Colonic mucosa (tissue), 4 donors: ENCODE measurements at regions not wholly inside any gene's neighbourhood (a gene's known extent, or its start where the extent isn't known, plus 50 kb on each side); places are given as distances from the start of the nearest gene placed in this dataset.
"Not testable (repeated sequence)": the region's sequence is repeated elsewhere in the genome, so short reads cannot be mapped to it uniquely, and the experiment has no call there.

Experiments
- DNase-seq: peaks from one replicate; pipeline ENCODE4 v3.0.0-alpha.2; 2020
- H3K27ac ChIP-seq: fragments of 200-600 bp; one replicate; pipeline ENCODE4 v1.8.0; 2021
- H3K27me3 ChIP-seq: fragments of 200-600 bp; one replicate; pipeline ENCODE4 v1.8.0; 2021
- H3K36me3 ChIP-seq: fragments of 200-600 bp; one replicate; pipeline ENCODE4 v1.8.0; 2021
- H3K4me1 ChIP-seq: fragments of 200-600 bp; one replicate; pipeline ENCODE4 v1.8.0; 2021; ENCODE audit warnings: mild to moderate bottlenecking
- H3K4me3 ChIP-seq: fragments of 200-600 bp; one replicate; pipeline ENCODE4 v1.8.0; 2021
- H3K9ac ChIP-seq, 2 donors: one replicate each; pipeline ENCODE4 v1.7.0; 2013; ENCODE audit warnings: control low read depth in 2 of 2, low read depth in 2 of 2, low read length in 2 of 2
- H3K9me3 ChIP-seq: fragments of 200-600 bp; one replicate; pipeline ENCODE4 v1.8.0; 2021
- intact Hi-C: fragments of 100-400 bp; cut with DNase I; formaldehyde crosslinking; loops from one replicate; pipeline ENCODE4 v1.14.1; 2022
- TF ChIP-seq, protein P1 (sequence below): fragments of 200-600 bp; IDR thresholded peaks from one replicate; pipeline ENCODE4 v1.8.0; 2022; ENCODE audit warnings: antibody characterized with exemption, mild to moderate bottlenecking
- donor health status: healthy.
- donor health status: DM: no; HTN: no; CAD: no.
- donor health status: DM: no; HTN: no; CAD: no.

DNA sequence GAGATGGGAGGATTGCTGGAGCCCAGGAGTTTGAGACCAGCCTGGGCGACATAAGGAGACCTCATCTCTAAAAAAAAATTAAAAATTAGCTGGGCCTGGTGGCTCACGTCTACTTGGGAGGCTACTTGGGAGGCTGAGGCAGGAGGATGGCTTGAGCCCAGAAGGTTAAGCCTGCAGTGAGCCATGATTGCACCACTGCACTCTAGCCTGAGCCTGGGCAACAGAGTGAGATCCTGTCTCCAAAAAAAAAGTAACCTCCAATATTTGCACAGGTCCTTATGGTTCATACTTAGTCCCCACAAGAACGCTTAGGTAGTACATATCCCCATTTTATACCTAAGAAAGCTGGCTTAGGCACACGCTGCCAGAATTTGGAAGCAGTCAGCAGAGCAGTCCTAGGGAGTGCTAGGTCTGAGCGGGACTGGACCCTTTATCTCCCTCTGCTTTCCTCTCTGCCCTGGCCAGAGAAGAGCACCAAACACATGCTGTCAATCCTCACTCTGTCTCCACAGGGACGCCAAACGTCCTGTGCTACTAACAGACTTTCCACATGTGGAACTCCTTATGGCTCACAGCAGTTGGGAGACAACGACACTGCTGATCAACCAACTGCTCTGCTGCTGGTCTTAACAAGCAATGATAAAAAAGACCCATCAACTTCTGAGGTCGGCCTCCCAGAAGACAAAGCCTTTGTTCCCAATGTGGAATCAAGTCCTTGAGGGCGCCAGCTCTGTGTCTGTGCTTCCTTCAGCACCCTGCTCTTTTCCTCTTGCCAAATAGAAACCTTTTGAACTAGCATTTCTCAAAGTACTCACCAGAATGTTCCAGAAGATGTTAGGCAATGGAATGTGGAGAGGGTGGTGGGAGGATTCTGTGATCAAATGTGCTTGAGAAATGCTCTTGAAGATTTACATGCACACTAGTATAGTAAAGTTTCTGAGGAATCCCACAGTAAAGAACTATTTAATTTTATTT, 226.3 kb upstream of the DTNBP1 start:
- H3K9ac ChIP-seq: no peak overlapping the region
- no peaks in the 10 kb centered on the region for H3K36me3 ChIP-seq
- DNase-seq: no peak
- intact Hi-C loops: no loop called here
- H3K27ac ChIP-seq: no peak overlapping the region
- H3K4me1 ChIP-seq: no peaks in the 10 kb centered on the region
- H3K4me3 ChIP-seq: no peak overlapping the region
- TF ChIP-seq, protein P1, sequence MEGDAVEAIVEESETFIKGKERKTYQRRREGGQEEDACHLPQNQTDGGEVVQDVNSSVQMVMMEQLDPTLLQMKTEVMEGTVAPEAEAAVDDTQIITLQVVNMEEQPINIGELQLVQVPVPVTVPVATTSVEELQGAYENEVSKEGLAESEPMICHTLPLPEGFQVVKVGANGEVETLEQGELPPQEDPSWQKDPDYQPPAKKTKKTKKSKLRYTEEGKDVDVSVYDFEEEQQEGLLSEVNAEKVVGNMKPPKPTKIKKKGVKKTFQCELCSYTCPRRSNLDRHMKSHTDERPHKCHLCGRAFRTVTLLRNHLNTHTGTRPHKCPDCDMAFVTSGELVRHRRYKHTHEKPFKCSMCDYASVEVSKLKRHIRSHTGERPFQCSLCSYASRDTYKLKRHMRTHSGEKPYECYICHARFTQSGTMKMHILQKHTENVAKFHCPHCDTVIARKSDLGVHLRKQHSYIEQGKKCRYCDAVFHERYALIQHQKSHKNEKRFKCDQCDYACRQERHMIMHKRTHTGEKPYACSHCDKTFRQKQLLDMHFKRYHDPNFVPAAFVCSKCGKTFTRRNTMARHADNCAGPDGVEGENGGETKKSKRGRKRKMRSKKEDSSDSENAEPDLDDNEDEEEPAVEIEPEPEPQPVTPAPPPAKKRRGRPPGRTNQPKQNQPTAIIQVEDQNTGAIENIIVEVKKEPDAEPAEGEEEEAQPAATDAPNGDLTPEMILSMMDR: no peak
- no peaks in the 10 kb centered on the region for H3K27me3 ChIP-seq
- no peaks in the 10 kb centered on the region for H3K9me3 ChIP-seq

DNA sequence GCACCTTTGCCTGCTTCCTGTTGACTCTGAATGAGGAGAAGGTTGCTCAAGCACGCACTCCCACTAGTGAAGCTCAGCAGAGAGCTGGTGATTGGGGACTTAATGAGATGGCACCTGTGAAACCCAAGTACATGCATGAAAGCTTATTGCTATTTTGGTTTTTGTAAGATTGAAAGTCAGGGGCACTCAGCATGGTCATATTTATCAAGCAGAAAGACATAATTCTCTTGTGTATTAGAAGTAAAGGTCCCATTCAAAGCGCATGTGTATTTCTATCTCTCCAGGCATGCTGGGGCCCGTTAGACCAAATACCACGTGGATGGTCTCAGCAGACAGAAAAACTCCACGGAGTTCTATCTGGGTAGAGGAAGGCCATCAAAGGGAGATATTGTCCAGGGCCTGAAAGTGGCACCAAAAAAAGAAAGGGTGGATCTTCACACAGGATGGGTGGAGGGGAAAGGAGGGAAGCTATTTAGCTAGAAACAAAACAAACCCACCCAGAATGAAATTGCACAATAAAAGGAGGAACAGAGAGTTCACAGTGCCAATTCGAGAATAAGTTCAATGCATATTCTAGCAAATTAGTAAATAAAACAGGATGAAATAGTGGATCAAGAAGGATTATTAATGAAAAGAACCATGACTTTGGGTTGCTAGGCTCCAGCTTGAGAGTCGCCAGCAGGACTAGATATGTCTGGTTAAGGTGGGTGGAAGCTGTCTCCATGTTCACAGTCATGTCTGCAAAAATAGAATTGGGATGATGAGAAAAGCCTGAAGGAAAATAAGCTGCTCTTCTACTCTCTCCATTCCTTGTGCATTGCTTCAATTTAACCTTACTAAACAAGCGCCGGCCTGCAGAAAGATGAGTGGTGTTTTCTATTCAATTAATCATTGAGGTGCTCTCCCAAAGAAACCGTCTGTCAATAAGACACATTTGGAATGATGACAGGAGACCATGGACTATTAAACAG, 224.9 kb upstream of the DTNBP1 start:
- DNase-seq: no peak
- H3K36me3 ChIP-seq: no peaks in the 10 kb centered on the region
- no peak overlapping the region for H3K4me3 ChIP-seq
- H3K27ac ChIP-seq: no peak overlapping the region
- intact Hi-C loops: no loop called here
- no peak overlapping the region for H3K9ac ChIP-seq
- no peaks in the 10 kb centered on the region for H3K9me3 ChIP-seq
- TF ChIP-seq, protein P1: no peak
- no peaks in the 10 kb centered on the region for H3K4me1 ChIP-seq
- H3K27me3 ChIP-seq: no peaks in the 10 kb centered on the region

DNA sequence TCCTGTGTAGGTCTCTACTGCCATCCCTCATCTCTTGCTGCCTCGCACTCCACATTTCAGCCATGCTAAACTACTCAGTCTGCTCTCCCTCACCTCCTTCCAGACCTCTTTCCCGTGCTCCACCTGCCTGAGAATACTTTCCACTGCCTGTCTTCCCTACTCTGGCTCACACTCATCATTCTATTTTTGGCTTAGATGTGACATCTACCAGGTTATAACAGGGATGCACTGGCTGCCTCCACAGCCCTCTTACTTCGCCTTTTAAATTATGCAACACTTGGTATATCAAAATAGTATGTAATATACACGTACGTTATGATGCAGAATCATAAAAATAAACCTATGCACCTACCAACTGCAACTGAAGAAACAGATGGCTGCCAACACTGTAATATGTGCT, 222.8 kb upstream of the DTNBP1 start:
- intact Hi-C loops: no loop called here
- Histone ChIP-seq H3K9ac (no peak overlapping the region), H3K36me3 (no peaks in the 10 kb centered on the region), H3K4me3 (no peak overlapping the region), H3K4me1 (no peaks in the 10 kb centered on the region), H3K27ac (no peak overlapping the region), H3K27me3 (no peaks in the 10 kb centered on the region), H3K9me3 (no peaks in the 10 kb centered on the region)
- no peak for DNase-seq
- TF ChIP-seq, protein P1: no peak

DNA sequence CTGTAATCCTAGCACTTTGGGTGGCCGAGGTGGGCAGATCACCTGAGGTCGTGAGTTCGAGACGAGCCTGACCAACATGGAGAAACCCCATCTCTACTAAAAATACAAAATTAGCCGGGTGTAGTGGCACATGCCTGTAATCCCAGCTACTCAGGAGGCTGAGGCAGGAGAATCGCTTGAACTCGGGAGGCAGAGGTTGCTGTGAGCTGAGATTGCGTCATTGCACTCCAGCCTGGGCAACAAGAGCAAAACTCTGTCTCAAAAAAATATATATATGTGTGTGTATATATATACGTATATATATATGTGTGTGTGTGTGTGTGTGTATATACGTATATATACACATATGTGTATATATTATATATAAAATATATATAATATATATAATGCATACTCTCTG, 220.8 kb upstream of the DTNBP1 start:
- H3K4me1 ChIP-seq, H3K9ac ChIP-seq, H3K27me3 ChIP-seq, DNase-seq, intact Hi-C loops, H3K9me3 ChIP-seq, H3K36me3 ChIP-seq, H3K4me3 ChIP-seq, H3K27ac ChIP-seq: not testable (repeated sequence)

DNA sequence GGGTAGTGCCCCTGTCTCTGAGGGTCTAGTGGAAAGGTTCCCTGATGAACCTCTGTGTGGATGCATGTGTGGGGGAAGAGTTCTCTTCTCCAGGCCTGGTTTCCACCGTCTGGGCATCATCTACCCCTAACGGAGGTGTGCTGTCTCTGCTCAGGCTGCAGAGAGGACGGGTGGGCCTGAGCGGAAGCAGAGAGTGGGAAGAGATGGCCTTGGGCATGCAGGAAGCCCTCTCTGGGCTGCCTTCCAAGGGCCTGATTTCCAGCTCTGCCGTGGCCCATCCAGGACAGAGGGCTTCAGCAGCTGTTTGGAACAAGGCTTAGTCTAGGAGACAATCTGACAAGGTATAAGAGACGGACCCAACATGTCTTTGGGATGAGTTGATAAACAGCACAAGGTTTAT, 220.1 kb upstream of the DTNBP1 start:
- H3K36me3 ChIP-seq: no peaks in the 10 kb centered on the region
- no peak overlapping the region for H3K4me3 ChIP-seq
- no peak overlapping the region for H3K9ac ChIP-seq
- no peaks in the 10 kb centered on the region for H3K27me3 ChIP-seq
- H3K4me1 ChIP-seq: no peaks in the 10 kb centered on the region
- no peaks in the 10 kb centered on the region for H3K9me3 ChIP-seq
- intact Hi-C loops: no loop called here
- no peak overlapping the region for H3K27ac ChIP-seq
- no peak for DNase-seq
- TF ChIP-seq, protein P1: no peak
